WI38 (cell line): ENCODE measurements at regions not wholly inside any gene's neighbourhood (a gene's known extent, or its start where the extent isn't known, plus 50 kb on each side); places are given as distances from the start of the nearest gene placed in this dataset.

ENCODE experiments used
- H3K4me3 ChIP-seq: 2 replicates; pipeline ENCODE4 v1.5.1; 2011; ENCODE audit warnings: low read depth, mild to moderate bottlenecking, control low read depth, low read length
- CTCF ChIP-seq: IDR thresholded peaks from 2 replicates; pipeline ENCODE4 v1.5.1; 2012; ENCODE audit warnings: low read depth, mild to moderate bottlenecking, control low read depth, low read length

- no peak overlapping the region for H3K4me3 ChIP-seq
- no peak for TF ChIP-seq CTCF
Measured at GRCh38 chr14:98194821-98195220, 1077.2 kb downstream of the BCL11B start.

- H3K4me3 ChIP-seq = no peak overlapping the region
- no peak for TF ChIP-seq CTCF
Measured at GRCh38 chr14:98195256-98195655, 1076.7 kb downstream of the BCL11B start.

GRCh38 chr14:98197933-98198332 lies 1074.1 kb downstream of the BCL11B start:
- no peak overlapping the region for H3K4me3 ChIP-seq
- TF ChIP-seq CTCF = no peak

GRCh38 chr14:98198385-98198784 lies 1073.6 kb downstream of the BCL11B start:
- TF ChIP-seq CTCF = no peak

GRCh38 chr14:98200601-98201000 lies 1071.4 kb downstream of the BCL11B start:
- no peak overlapping the region for H3K4me3 ChIP-seq
- no peak for TF ChIP-seq CTCF

More at GRCh38 chr14:98198385-98198784, 1073.6 kb downstream of the BCL11B start:
- no peak overlapping the region for H3K4me3 ChIP-seq

- TF ChIP-seq CTCF = no peak
- no peak overlapping the region for H3K4me3 ChIP-seq
Measured at GRCh38 chr14:98203421-98203820, 1068.6 kb downstream of the BCL11B start.

GRCh38 chr14:98204139-98204538 lies 1067.9 kb downstream of the BCL11B start:
- TF ChIP-seq CTCF = no peak
- H3K4me3 ChIP-seq = no peak overlapping the region
